Kidney (tissue), 13 donors: ENCODE measurements at regions not wholly inside any gene's neighbourhood (a gene's known extent, or its start where the extent isn't known, plus 50 kb on each side); places are given as distances from the start of the nearest gene placed in this dataset.

Source experiments
- DNase-seq, 5 donors: peaks; one replicate each; pipeline ENCODE4 v3.0.0-alpha.2; 2013 to 2020
- FAIRE-seq: peaks from 2 replicates; lab custom pipeline; 2012; peaks lifted over from hg19 to GRCh38; lab: Jason Lieb, UNC
- H3K27ac ChIP-seq, 2 donors: one replicate each; pipeline ENCODE4 v1.7.0; 2013; ENCODE audit warnings: low read depth in 2 of 2, low read length in 2 of 2, inconsistent platforms in 1 of 2
- H3K27me3 ChIP-seq: one replicate; pipeline ENCODE4 v1.7.1; 2013; ENCODE audit warnings: low read length, inconsistent platforms; ENCODE audit not compliant: control insufficient read depth, insufficient read depth
- H3K36me3 ChIP-seq, 3 donors: one replicate each; pipeline versions ENCODE4 v1.7.0 to v1.7.1; 2013; ENCODE audit warnings: low read length in 3 of 3, control low read depth in 1 of 3, inconsistent platforms in 1 of 3; ENCODE audit not compliant: insufficient read depth in 3 of 3, control insufficient read depth in 2 of 3
- H3K4me1 ChIP-seq, 3 donors: one replicate each; pipeline versions ENCODE4 v1.7.0 to v1.7.1; 2013; ENCODE audit warnings: low read length in 3 of 3, inconsistent platforms in 1 of 3, low read depth in 1 of 3; ENCODE audit not compliant: control insufficient read depth in 2 of 3, insufficient read depth in 2 of 3
- H3K4me3 ChIP-seq, 3 donors: one replicate each; pipeline versions ENCODE4 v1.7.0 to v1.8.1; 2013; ENCODE audit warnings: low read length in 3 of 3, control low read depth in 1 of 3, inconsistent platforms in 1 of 3
- H3K9ac ChIP-seq, 3 donors: one replicate each; pipeline versions ENCODE4 v1.7.0 to v1.7.1; 2013; ENCODE audit warnings: low read length in 3 of 3, control low read depth in 1 of 3, inconsistent platforms in 1 of 3
- H3K9me3 ChIP-seq, 3 donors: one replicate each; pipeline versions ENCODE4 v1.7.0 to v1.7.1; 2013; ENCODE audit warnings: low read length in 3 of 3, control low read depth in 1 of 3, inconsistent platforms in 1 of 3; ENCODE audit not compliant: control insufficient read depth in 2 of 3, insufficient read depth in 1 of 3
- CTCF ChIP-seq: IDR thresholded peaks from 3 replicates; pipeline ENCODE4 v1.5.1; 2012; ENCODE audit warnings: mild to moderate bottlenecking, moderate library complexity, borderline replicate concordance; ENCODE audit not compliant: insufficient read depth; ENCODE audit errors: extremely low read depth
- intact Hi-C: fragments of 100-400 bp; cut with DNase I; formaldehyde crosslinking; loops from one replicate; pipeline ENCODE4 v1.11.1; 2022
- donor health status: control.
- donor health status: control.
- donor health status: control.
- donor health status: control.
- donor health status: control.
- donor health status: DM: yes; HTN: yes; CAD: no.
- donor health status: Normal renal cell carcinoma (clear cell type).

- no peak overlapping the region for H3K4me3 ChIP-seq
- H3K4me1 ChIP-seq: no peaks in the 10 kb centered on the region
- FAIRE-seq (no peak), DNase-seq (no peak)
- no peak for TF ChIP-seq CTCF
- H3K9me3 ChIP-seq: no peaks in the 10 kb centered on the region
- intact Hi-C loops: no loop called here
- no peak overlapping the region for H3K9ac ChIP-seq
- no peaks in the 10 kb centered on the region for H3K36me3 ChIP-seq
- no peak overlapping the region for H3K27ac ChIP-seq
- H3K27me3 ChIP-seq: no peaks in the 10 kb centered on the region
Measured at GRCh38 chr6:40877362-40877761, 161.7 kb downstream of the UNC5CL start.

- Histone ChIP-seq H3K36me3 (no peaks in the 10 kb centered on the region), H3K4me1 (no peaks in the 10 kb centered on the region), H3K9me3 (no peaks in the 10 kb centered on the region), H3K9ac (no peak overlapping the region), H3K4me3 (no peak overlapping the region), H3K27me3 (no peaks in the 10 kb centered on the region), H3K27ac (no peak overlapping the region)
- no peak for TF ChIP-seq CTCF
- FAIRE-seq: no peak
- intact Hi-C loops: no loop called here
- no peak for DNase-seq
Measured at GRCh38 chr6:40876336-40876735, 162.7 kb downstream of the UNC5CL start.

- DNase-seq (no peak), FAIRE-seq (no peak)
- H3K27ac ChIP-seq: no peak overlapping the region
Measured at GRCh38 chr6:40874495-40874894, 164.5 kb downstream of the UNC5CL start.

More at GRCh38 chr6:40874495-40874894, 164.5 kb downstream of the UNC5CL start:
- intact Hi-C loops: no loop called here
- Histone ChIP-seq H3K27me3 (no peaks in the 10 kb centered on the region), H3K4me3 (no peak overlapping the region), H3K9me3 (no peaks in the 10 kb centered on the region), H3K9ac (no peak overlapping the region), H3K4me1 (no peaks in the 10 kb centered on the region), H3K36me3 (no peaks in the 10 kb centered on the region)
- no peak for TF ChIP-seq CTCF
